Breast epithelium (tissue), 3 donors: ENCODE measurements at regions not wholly inside any gene's neighbourhood (a gene's known extent, or its start where the extent isn't known, plus 50 kb on each side); places are given as distances from the start of the nearest gene placed in this dataset.

Source experiments
- CTCF ChIP-seq, 3 donors: fragments of 450-650 bp; IDR thresholded peaks; one replicate each; pipeline ENCODE4 v1.5.1; 2016 to 2017; ENCODE audit warnings: antibody characterized with exemption in 3 of 3, mild to moderate bottlenecking in 3 of 3, moderate library complexity in 3 of 3
- POLR2A ChIP-seq: fragments of 450-650 bp; IDR thresholded peaks from one replicate; pipeline ENCODE4 v1.6.1; 2016; ENCODE audit warnings: antibody characterized with exemption, mild to moderate bottlenecking, moderate library complexity

DNA sequence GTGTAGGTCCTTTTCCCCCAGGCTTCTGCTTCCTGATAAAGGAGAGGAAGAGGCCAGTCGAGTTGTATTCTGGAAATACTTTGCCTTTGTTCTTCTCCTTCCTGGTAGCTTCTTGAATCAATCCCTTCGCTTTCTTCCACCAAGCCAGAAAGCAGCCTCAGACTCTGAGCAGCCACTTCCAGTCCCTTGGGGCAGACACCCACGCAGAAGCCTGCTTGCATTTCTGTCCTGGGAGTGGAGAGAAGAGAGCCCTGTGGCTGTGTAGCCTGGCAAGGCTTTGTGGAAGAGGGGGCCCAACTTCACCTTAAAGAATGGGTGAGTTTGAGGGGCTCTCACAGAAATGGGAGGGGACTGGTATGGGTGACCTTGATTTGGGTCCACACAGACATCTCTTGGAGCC is 211.0 kb upstream of the SSTR4 start:
- TF ChIP-seq CTCF (IDR thresholded peaks at IDR 0.05) (no peak), POLR2A (no peak)
